Endothelial cell of hepatic sinusoid (primary cell): ENCODE measurements at regions not wholly inside any gene's neighbourhood (a gene's known extent, or its start where the extent isn't known, plus 50 kb on each side); places are given as distances from the start of the nearest gene placed in this dataset.

Experiments used
- in situ Hi-C: cut with HindIII; loops from 2 replicates; pipeline ENCODE4 v1.10.0; 2017; ENCODE audit warnings: low sequenced_read_pairs

GRCh38 chr1:185581961-185582725 is 152.0 kb upstream of the HMCN1 start:
- in situ Hi-C loops, result no loop called here

- in situ Hi-C loops, result no loop called here
Observed at GRCh38 chr1:185581020-185581419, 153.2 kb upstream of the HMCN1 start.

GRCh38 chr1:185578293-185578692 is 155.9 kb upstream of the HMCN1 start:
- in situ Hi-C loops, result no loop called here

GRCh38 chr1:185574139-185574875 is 159.9 kb upstream of the HMCN1 start:
- in situ Hi-C loops, result no loop called here

- in situ Hi-C loops, result no loop called here
Observed at GRCh38 chr1:185573677-185574076, 160.5 kb upstream of the HMCN1 start.

GRCh38 chr1:185573162-185573561 is 161.0 kb upstream of the HMCN1 start:
- in situ Hi-C loops, result no loop called here

GRCh38 chr1:185570962-185571361 is 163.2 kb upstream of the HMCN1 start:
- in situ Hi-C loops, result no loop called here

- in situ Hi-C loops, result no loop called here
Observed at GRCh38 chr1:185568155-185569123, 165.8 kb upstream of the HMCN1 start.

- in situ Hi-C loops, result no loop called here
Observed at GRCh38 chr1:185567440-185567839, 166.8 kb upstream of the HMCN1 start.

- in situ Hi-C loops, result no loop called here
Observed at GRCh38 chr1:185566995-185567394, 167.2 kb upstream of the HMCN1 start.

GRCh38 chr1:185565302-185565701 is 168.9 kb upstream of the HMCN1 start:
- in situ Hi-C loops, result no loop called here

- in situ Hi-C loops, result no loop called here
Observed at GRCh38 chr1:185564816-185565215, 169.4 kb upstream of the HMCN1 start.

- in situ Hi-C loops, result no loop called here
Observed at GRCh38 chr1:185562461-185563359, 171.5 kb upstream of the HMCN1 start.

- in situ Hi-C loops, result no loop called here
Observed at GRCh38 chr1:185561629-185562028, 172.6 kb upstream of the HMCN1 start.

- in situ Hi-C loops, result no loop called here
Observed at GRCh38 chr1:185560760-185561159, 173.4 kb upstream of the HMCN1 start.

GRCh38 chr1:185559684-185560331 is 174.4 kb upstream of the HMCN1 start:
- in situ Hi-C loops, result no loop called here

- in situ Hi-C loops, result no loop called here
Observed at GRCh38 chr1:185559151-185559550, 175.0 kb upstream of the HMCN1 start.

GRCh38 chr1:185556561-185556960 is 177.6 kb upstream of the HMCN1 start:
- in situ Hi-C loops, result no loop called here

GRCh38 chr1:185555743-185556142 is 178.4 kb upstream of the HMCN1 start:
- in situ Hi-C loops, result no loop called here

- in situ Hi-C loops, result no loop called here
Observed at GRCh38 chr1:185551008-185551407, 183.2 kb upstream of the HMCN1 start.
